HCT116 (cell line): ENCODE measurements at regions not wholly inside any gene's neighbourhood (a gene's known extent, or its start where the extent isn't known, plus 50 kb on each side); places are given as distances from the start of the nearest gene placed in this dataset.
A peak's percentile ranks its signal among the peaks of the same experiment; 100 is the strongest.

ENCODE experiments used
- ATAC-seq: fragments of 200-7000 bp; cut with Tn5 transposase; 2 replicates; pipeline ENCODE4 v1.9.1; 2020; ENCODE audit warnings: mild to moderate bottlenecking, moderate library complexity
- BruUV-seq: library from RNA; stranded (reverse); fragments of 400-500 nt; replicated peaks from 2 replicates; lab custom pipeline; 2021; lab: Mats Ljungman, UMichigan
- CTCF ChIA-PET: fragments of 300-600 bp; sonication (Branson Sonifier 250); formaldehyde crosslinking; loops from one replicate; lab custom pipeline; 2021; ENCODE audit warnings: antibody characterized with exemption; lab: Charles Lee
- POLR2A ChIA-PET: fragments of 300-600, 350-600 bp; sonication (Branson Sonifier 250); formaldehyde crosslinking; loops from one replicate; lab custom pipeline; 2021; ENCODE audit warnings: antibody characterized with exemption; lab: Charles Lee
- RAD21 ChIA-PET, 2 experiments: fragments of 300-600 bp; sonication (Branson Sonifier 250); formaldehyde crosslinking; loops; one replicate each; lab custom pipeline; 2023; ENCODE audit warnings: low total read pairs in 2 of 2; ENCODE audit not compliant: uncharacterized antibody in 2 of 2, unreplicated experiment in 2 of 2, low non-redundant PET in 1 of 2; lab: Charles Lee
- DNase-seq: peaks from one replicate; pipeline ENCODE4 v3.0.0-alpha.2; 2010; ENCODE audit warnings: low read depth, low spot score
- H2AFZ ChIP-seq: fragments of 200-600 bp; shearing (Covaris generic), sonication (generic); 2 replicates; pipeline ENCODE4 v1.6.1; 2017; ENCODE audit warnings: low read depth, mixed run types, mixed read lengths, antibody characterized with exemption, low read length; ENCODE audit not compliant: poor library complexity, severe bottlenecking
- H3K27ac ChIP-seq: 2 replicates; pipeline ENCODE4 v1.5.1; 2012; ENCODE audit warnings: low read depth, low read length
- H3K27me3 ChIP-seq: fragments of 200-600 bp; sonication (generic); 2 replicates; pipeline ENCODE4 v1.6.1; 2016; ENCODE audit warnings: mixed run types, low read length, mixed read lengths; ENCODE audit not compliant: insufficient read depth
- H3K36me3 ChIP-seq, 2 experiments: fragments of 200-500 bp in 1 of 2; fragments of 200-600 bp in 1 of 2; sonication (Bioruptor generic) in 1 of 2; sonication (generic) in 1 of 2; 2 replicates each; pipeline versions ENCODE4 v1.5.1 to v1.6.1; 2014 to 2016; ENCODE audit warnings: low read length in 2 of 2, inconsistent platforms in 1 of 2, mixed read lengths in 1 of 2, mixed run types in 1 of 2; ENCODE audit not compliant: insufficient read depth in 2 of 2, control insufficient read depth in 1 of 2
- H3K4me1 ChIP-seq, 2 experiments: fragments of 200-600 bp in 1 of 2; sonication (generic) in 1 of 2; 2 replicates each; pipeline versions ENCODE4 v1.5.1 to v1.6.1; 2012 to 2017; ENCODE audit warnings: low read length in 2 of 2, inconsistent platforms in 1 of 2, mild to moderate bottlenecking in 1 of 2, mixed read lengths in 1 of 2, mixed run types in 1 of 2, moderate library complexity in 1 of 2; ENCODE audit not compliant: insufficient read depth in 2 of 2, control insufficient read depth in 1 of 2
- H3K4me2 ChIP-seq: fragments of 200-600 bp; sonication (generic); 2 replicates; pipeline ENCODE4 v1.6.1; 2017; ENCODE audit warnings: mixed run types, low read length, mixed read lengths
- H3K4me3 ChIP-seq, 2 experiments: fragments of 200-600 bp in 1 of 2; sonication (generic) in 1 of 2; replicated peaks in 1 of 2; 2 replicates each; pipeline ENCODE4 v1.5.1; 2011 to 2016; ENCODE audit warnings: low read length in 2 of 2, control low read depth in 1 of 2, low read depth in 1 of 2, mild to moderate bottlenecking in 1 of 2, mixed read lengths in 1 of 2, mixed run types in 1 of 2
- H3K79me2 ChIP-seq: fragments of 200-600 bp; sonication (generic); 2 replicates; pipeline ENCODE4 v1.6.1; 2017; ENCODE audit warnings: mild to moderate bottlenecking, mixed run types, low read length, moderate library complexity, mixed read lengths; ENCODE audit not compliant: insufficient read depth
- H3K9ac ChIP-seq: fragments of 200-600 bp; sonication (generic); 2 replicates; pipeline ENCODE4 v1.6.1; 2016; ENCODE audit warnings: low read length, mixed read lengths
- H3K9me2 ChIP-seq: fragments of 200-600 bp; sonication (generic), shearing (Covaris generic); 2 replicates; pipeline ENCODE4 v1.6.1; 2017; ENCODE audit warnings: mixed run types, mild to moderate bottlenecking, moderate library complexity; ENCODE audit not compliant: insufficient read depth
- H3K9me3 ChIP-seq, 2 experiments: fragments of 200-500 bp in 1 of 2; fragments of 200-600 bp in 1 of 2; sonication (Bioruptor generic) in 1 of 2; sonication (generic) in 1 of 2; 2 replicates each; pipeline ENCODE4 v1.6.1; 2014 to 2017; ENCODE audit warnings: low read length in 2 of 2, mixed read lengths in 2 of 2, inconsistent platforms in 1 of 2, low read depth in 1 of 2, mild to moderate bottlenecking in 1 of 2, mixed run types in 1 of 2, moderate library complexity in 1 of 2; ENCODE audit not compliant: control insufficient read depth in 1 of 2, insufficient read depth in 1 of 2
- H4K20me1 ChIP-seq: fragments of 200-600 bp; sonication (generic), shearing (Covaris generic); 2 replicates; pipeline ENCODE4 v1.6.1; 2017; ENCODE audit warnings: mixed run types, mild to moderate bottlenecking, moderate library complexity; ENCODE audit not compliant: insufficient read depth
- EGR1 ChIP-seq: IDR thresholded peaks from 2 replicates; pipeline ENCODE4 v1.6.1; 2012; ENCODE audit warnings: low read depth
- FOSL1 ChIP-seq: IDR thresholded peaks from 2 replicates; pipeline ENCODE4 v1.6.1; 2012; ENCODE audit warnings: low read depth
- POLR2AphosphoS5 ChIP-seq: IDR thresholded peaks from 2 replicates; pipeline ENCODE4 v1.6.1; 2011; ENCODE audit warnings: mild to moderate bottlenecking, low read depth, low read length, moderate library complexity
- ZFX ChIP-seq: fragments of 450-650 bp; IDR thresholded peaks from 2 replicates; pipeline ENCODE4 v1.6.1; 2017
- ZNF274 ChIP-seq: fragments of 200-500 bp; sonication (Bioruptor generic); IDR thresholded peaks from 2 replicates; pipeline ENCODE4 v1.6.1; 2014; ENCODE audit warnings: mild to moderate bottlenecking, low read depth, low read length, inconsistent platforms
- intact Hi-C: fragments of 100-400 bp; cut with micrococcal nuclease; formaldehyde crosslinking; loops from 2 replicates; pipeline ENCODE4 v1.10.0; 2022
- TF ChIP-seq, protein P1 (sequence below): IDR thresholded peaks from 2 replicates; pipeline ENCODE4 v1.6.1; 2012

DNA sequence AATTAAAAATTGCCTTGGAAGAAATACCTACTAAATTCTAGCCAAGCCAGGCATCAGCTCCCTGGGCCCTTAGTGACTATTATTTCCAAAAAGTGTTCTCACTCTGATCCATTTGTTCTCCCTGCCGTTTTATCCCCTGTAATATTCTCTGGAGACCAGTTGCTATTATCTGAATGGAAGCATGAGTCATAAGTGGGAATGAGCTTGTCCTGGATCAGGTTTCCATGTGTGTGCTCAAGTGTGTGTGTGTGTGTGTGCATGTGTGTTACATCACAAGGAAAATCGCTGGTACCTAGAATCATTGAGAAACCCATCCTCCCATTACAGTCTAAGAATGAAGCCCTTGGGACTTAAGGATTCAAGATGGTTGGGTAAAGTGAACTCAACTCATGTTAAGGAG, 130.3 kb upstream of the CXCR4 start (continued):
- TF ChIP-seq, protein P1, sequence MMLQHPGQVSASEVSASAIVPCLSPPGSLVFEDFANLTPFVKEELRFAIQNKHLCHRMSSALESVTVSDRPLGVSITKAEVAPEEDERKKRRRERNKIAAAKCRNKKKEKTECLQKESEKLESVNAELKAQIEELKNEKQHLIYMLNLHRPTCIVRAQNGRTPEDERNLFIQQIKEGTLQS, result no peak

DNA sequence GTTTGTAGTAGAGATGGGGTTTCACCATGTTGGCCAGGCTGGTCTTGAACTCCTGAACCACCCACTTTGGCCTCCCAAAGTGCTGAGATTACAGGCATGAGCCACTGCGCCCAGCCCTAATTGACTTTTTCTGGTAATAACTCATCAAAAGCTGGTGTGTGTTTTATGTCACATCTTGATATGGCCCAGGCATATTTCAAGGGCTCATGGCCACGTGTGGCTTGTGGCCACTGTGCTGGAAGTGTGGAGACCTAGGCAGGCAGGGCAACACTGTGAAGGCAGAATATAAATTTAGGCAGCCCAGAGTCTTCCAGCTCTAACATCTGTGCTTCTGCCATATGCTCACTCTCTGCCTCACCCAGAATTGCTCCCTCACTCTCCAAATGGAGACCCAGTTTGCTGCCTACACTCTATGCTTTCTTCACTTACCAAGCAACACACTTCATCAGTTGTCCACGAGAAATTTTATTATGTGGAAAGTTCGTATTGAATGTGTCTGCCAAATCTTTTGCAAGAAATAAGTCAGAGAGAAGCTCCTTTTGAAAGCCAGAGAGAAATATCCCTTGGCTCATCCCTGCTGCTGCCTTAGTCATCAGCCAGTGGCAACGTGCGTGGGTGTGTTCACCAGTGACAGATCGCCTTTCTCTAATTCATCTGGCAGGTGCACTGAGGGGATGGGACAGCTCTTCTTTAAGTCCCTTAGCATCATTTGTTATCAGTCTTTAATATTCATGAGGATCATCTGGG, 129.4 kb upstream of the CXCR4 start:
- H3K9me3 ChIP-seq, result no peaks in the 10 kb centered on the region
- POLR2A ChIA-PET, result interaction anchor here (1.0 to 1.3 kb wide), 2 partner anchors 10 to 11 kb away, joined by 3 to 4 read pairs; no protein-coding TSS in a partner anchor
- no peak for DNase-seq
- TF ChIP-seq ZNF274 (no peak), FOSL1 (peak; percentile 36; the same call in 1 of the 2 replicates), ZFX (no peak), EGR1 (peak; percentile 85), POLR2AphosphoS5 (no peak)
- TF ChIP-seq, all 23 proteins: peak for 2
- Histone ChIP-seq H3K4me2 (peak overlapping the region; percentile 83), H3K4me3 (no peak overlapping the region), H3K36me3 (no peaks in the 10 kb centered on the region), H3K4me1 (peaks cover 15 to 41% of the 10 kb centered on the region in 2 experiments; a peak in 3 of 4 replicates), H4K20me1 (no peaks in the 10 kb centered on the region), H3K9me2 (no peaks in the 10 kb centered on the region), H2AFZ (peak overlapping the region; percentile 59), H3K9ac (no peak overlapping the region), H3K79me2 (no peaks in the 10 kb centered on the region), H3K27me3 (no peaks in the 10 kb centered on the region), H3K27ac (no peak overlapping the region)
- ATAC-seq, result no peak
- CTCF ChIA-PET, result interaction anchor here (0.9 to 1.4 kb wide), 2 partner anchors 9 to 11 kb away, joined by 3 to 5 read pairs; no protein-coding TSS in a partner anchor
- intact Hi-C loops, result no loop called here
- RAD21 ChIA-PET, result no interaction called here
- no TSS peak for BruUV-seq
